WTC11 (cell line): ENCODE measurements at regions not wholly inside any gene's neighbourhood (a gene's known extent, or its start where the extent isn't known, plus 50 kb on each side); places are given as distances from the start of the nearest gene placed in this dataset.

Source experiments
- ATAC-seq: fragments of 200-7000 bp; cut with Tn5 transposase; 2 replicates; pipeline ENCODE4 v1.10.0; 2021; ENCODE audit warnings: mild to moderate bottlenecking, moderate library complexity
- CTCF ChIA-PET: fragments of 300-600 bp; sonication (Branson Sonifier 250); formaldehyde crosslinking; loops from one replicate; lab custom pipeline; 2021; ENCODE audit warnings: antibody characterized with exemption; lab: Charles Lee
- POLR2A ChIA-PET: fragments of 350-600 bp; sonication (Branson Sonifier 250); formaldehyde crosslinking; loops from one replicate; lab custom pipeline; 2021; ENCODE audit warnings: antibody characterized with exemption; lab: Charles Lee
- DNase-seq: peaks from one replicate; pipeline ENCODE4 v3.0.0; 2021; ENCODE audit warnings: low spot score
- H3K27ac Mint-ChIP-seq: 2 replicates; pipeline ENCODE4 v1.8.0; 2021; ENCODE audit warnings: mixed read lengths
- H3K27me3 Mint-ChIP-seq: 2 replicates; pipeline ENCODE4 v1.8.0; 2021; ENCODE audit warnings: low read depth, mild to moderate bottlenecking, moderate library complexity, mixed read lengths
- H3K36me3 Mint-ChIP-seq: 2 replicates; pipeline ENCODE4 v1.8.0; 2021; ENCODE audit warnings: mixed read lengths
- H3K4me1 Mint-ChIP-seq: 2 replicates; pipeline ENCODE4 v1.8.0; 2022; ENCODE audit warnings: mixed read lengths
- H3K4me3 Mint-ChIP-seq: 2 replicates; pipeline ENCODE4 v1.8.0; 2021; ENCODE audit warnings: mild to moderate bottlenecking, moderate library complexity, mixed read lengths
- H3K9me3 Mint-ChIP-seq: 2 replicates; pipeline ENCODE4 v1.8.0; 2021; ENCODE audit warnings: mixed read lengths
- CREB1 ChIP-seq: sonication (generic); formaldehyde crosslinking; IDR thresholded peaks from 2 replicates; pipeline ENCODE4 v1.8.0; 2023; ENCODE audit warnings: mild to moderate bottlenecking, missing genetic modification reagents
- FOXJ3 ChIP-seq: sonication (generic); formaldehyde crosslinking; IDR thresholded peaks from 2 replicates; pipeline ENCODE4 v1.9.0; 2021; ENCODE audit warnings: missing genetic modification reagents, mild to moderate bottlenecking, borderline replicate concordance
- GABPB1 ChIP-seq: sonication (generic); formaldehyde crosslinking; IDR thresholded peaks from 2 replicates; pipeline ENCODE4 v1.8.1; 2023; ENCODE audit warnings: mild to moderate bottlenecking, missing genetic modification reagents
- GTF2I ChIP-seq: fragments of 250-450 bp; sonication (Bioruptor Pico); conservative IDR thresholded peaks from 2 replicates; pipeline ENCODE4 v1.4.0; 2021; ENCODE audit warnings: mild to moderate bottlenecking
- MYBL2 ChIP-seq: sonication (generic); formaldehyde crosslinking; IDR thresholded peaks from 2 replicates; pipeline ENCODE4 v1.8.1; 2023; ENCODE audit warnings: mild to moderate bottlenecking, moderate library complexity, missing genetic modification reagents
- NFATC4 ChIP-seq: fragments of 250-450 bp; sonication (Bioruptor Pico); IDR thresholded peaks from 2 replicates; pipeline ENCODE4 v1.9.0; 2021; ENCODE audit warnings: mild to moderate bottlenecking
- NFYB ChIP-seq: sonication (generic); formaldehyde crosslinking; conservative IDR thresholded peaks from 2 replicates; pipeline ENCODE4 v1.8.0; 2022; ENCODE audit warnings: low read depth, missing genetic modification reagents
- NR2C2 ChIP-seq: sonication (generic); formaldehyde crosslinking; IDR thresholded peaks from 2 replicates; pipeline ENCODE4 v1.8.0; 2022; ENCODE audit warnings: mild to moderate bottlenecking, missing genetic modification reagents
- NR3C1 ChIP-seq: sonication (generic); formaldehyde crosslinking; conservative IDR thresholded peaks from 2 replicates; pipeline ENCODE4 v1.8.1; 2023; ENCODE audit warnings: low read depth, mild to moderate bottlenecking, missing genetic modification reagents
- RELA ChIP-seq: sonication (generic); formaldehyde crosslinking; IDR thresholded peaks from 2 replicates; pipeline ENCODE4 v1.8.1; 2022; ENCODE audit warnings: missing genetic modification reagents, mild to moderate bottlenecking, borderline replicate concordance
- TEAD1 ChIP-seq: sonication (generic); formaldehyde crosslinking; IDR thresholded peaks from 2 replicates; pipeline ENCODE4 v1.8.0; 2022; ENCODE audit warnings: mild to moderate bottlenecking, missing genetic modification reagents
- ZNF232 ChIP-seq: sonication (generic); formaldehyde crosslinking; IDR thresholded peaks from 2 replicates; pipeline ENCODE4 v1.8.0; 2022; ENCODE audit warnings: mild to moderate bottlenecking, missing genetic modification reagents
- ZNF317 ChIP-seq: sonication (generic); formaldehyde crosslinking; IDR thresholded peaks from 2 replicates; pipeline ENCODE4 v1.8.1; 2023; ENCODE audit warnings: low read depth, mild to moderate bottlenecking, moderate library complexity, missing genetic modification reagents, borderline replicate concordance
- TF ChIP-seq, protein P1 (sequence below): fragments of 250-450 bp; sonication (Bioruptor Pico); IDR thresholded peaks from 2 replicates; pipeline ENCODE4 v1.9.0; 2021; ENCODE audit warnings: mild to moderate bottlenecking, borderline replicate concordance
- TF ChIP-seq, protein P2 (sequence below): fragments of 250-450 bp; sonication (Bioruptor Pico); IDR thresholded peaks from 2 replicates; pipeline ENCODE4 v1.9.0; 2021; ENCODE audit warnings: mild to moderate bottlenecking
- TF ChIP-seq, protein P3 (sequence below): sonication (generic); formaldehyde crosslinking; conservative IDR thresholded peaks from 2 replicates; pipeline ENCODE4 v1.8.1; 2022; ENCODE audit warnings: mild to moderate bottlenecking, missing genetic modification reagents
- TF ChIP-seq, protein P4 (sequence below): sonication (generic); formaldehyde crosslinking; IDR thresholded peaks from 2 replicates; pipeline ENCODE4 v1.8.1; 2022; ENCODE audit warnings: mild to moderate bottlenecking, moderate library complexity, missing genetic modification reagents
- TF ChIP-seq, protein P5 (sequence below): sonication (generic); formaldehyde crosslinking; IDR thresholded peaks from 2 replicates; pipeline ENCODE4 v1.8.0; 2023; ENCODE audit warnings: missing genetic modification reagents
- TF ChIP-seq, protein P6 (sequence below): fragments of 200-600 bp; IDR thresholded peaks from 2 replicates; pipeline ENCODE4 v1.8.0; 2022; ENCODE audit warnings: antibody characterized with exemption
- TF ChIP-seq, protein P7 (sequence below): sonication (generic); formaldehyde crosslinking; IDR thresholded peaks from 2 replicates; pipeline ENCODE4 v1.8.1; 2023; ENCODE audit warnings: mild to moderate bottlenecking, moderate library complexity, missing genetic modification reagents

DNA sequence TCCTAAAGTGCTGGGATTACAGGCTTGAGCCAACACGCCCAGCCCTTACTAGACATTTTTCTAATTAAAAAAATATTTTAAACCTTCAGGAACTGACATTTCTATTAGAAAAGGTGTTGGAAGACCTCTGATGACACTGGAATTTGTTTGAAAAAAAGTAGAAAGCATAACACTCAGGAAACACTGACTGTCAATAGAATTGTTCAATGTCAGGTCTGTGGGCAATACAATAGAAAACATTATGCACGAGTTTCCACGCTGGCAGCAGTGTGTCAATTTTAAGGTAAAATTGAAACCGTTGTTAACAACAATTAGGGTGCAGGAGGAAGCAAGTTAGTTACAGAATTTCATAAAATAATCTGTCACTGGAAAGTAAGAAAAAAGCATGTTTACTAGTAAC, 140.7 kb upstream of the KLHL4 start (continued):
- TF ChIP-seq, protein P1, sequence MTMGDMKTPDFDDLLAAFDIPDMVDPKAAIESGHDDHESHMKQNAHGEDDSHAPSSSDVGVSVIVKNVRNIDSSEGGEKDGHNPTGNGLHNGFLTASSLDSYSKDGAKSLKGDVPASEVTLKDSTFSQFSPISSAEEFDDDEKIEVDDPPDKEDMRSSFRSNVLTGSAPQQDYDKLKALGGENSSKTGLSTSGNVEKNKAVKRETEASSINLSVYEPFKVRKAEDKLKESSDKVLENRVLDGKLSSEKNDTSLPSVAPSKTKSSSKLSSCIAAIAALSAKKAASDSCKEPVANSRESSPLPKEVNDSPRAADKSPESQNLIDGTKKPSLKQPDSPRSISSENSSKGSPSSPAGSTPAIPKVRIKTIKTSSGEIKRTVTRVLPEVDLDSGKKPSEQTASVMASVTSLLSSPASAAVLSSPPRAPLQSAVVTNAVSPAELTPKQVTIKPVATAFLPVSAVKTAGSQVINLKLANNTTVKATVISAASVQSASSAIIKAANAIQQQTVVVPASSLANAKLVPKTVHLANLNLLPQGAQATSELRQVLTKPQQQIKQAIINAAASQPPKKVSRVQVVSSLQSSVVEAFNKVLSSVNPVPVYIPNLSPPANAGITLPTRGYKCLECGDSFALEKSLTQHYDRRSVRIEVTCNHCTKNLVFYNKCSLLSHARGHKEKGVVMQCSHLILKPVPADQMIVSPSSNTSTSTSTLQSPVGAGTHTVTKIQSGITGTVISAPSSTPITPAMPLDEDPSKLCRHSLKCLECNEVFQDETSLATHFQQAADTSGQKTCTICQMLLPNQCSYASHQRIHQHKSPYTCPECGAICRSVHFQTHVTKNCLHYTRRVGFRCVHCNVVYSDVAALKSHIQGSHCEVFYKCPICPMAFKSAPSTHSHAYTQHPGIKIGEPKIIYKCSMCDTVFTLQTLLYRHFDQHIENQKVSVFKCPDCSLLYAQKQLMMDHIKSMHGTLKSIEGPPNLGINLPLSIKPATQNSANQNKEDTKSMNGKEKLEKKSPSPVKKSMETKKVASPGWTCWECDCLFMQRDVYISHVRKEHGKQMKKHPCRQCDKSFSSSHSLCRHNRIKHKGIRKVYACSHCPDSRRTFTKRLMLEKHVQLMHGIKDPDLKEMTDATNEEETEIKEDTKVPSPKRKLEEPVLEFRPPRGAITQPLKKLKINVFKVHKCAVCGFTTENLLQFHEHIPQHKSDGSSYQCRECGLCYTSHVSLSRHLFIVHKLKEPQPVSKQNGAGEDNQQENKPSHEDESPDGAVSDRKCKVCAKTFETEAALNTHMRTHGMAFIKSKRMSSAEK (CRISPR knock-in tag) = no peak
- TF ChIP-seq, protein P2, sequence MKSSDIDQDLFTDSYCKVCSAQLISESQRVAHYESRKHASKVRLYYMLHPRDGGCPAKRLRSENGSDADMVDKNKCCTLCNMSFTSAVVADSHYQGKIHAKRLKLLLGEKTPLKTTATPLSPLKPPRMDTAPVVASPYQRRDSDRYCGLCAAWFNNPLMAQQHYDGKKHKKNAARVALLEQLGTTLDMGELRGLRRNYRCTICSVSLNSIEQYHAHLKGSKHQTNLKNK (CRISPR knock-in tag) = no peak
- no peak for TF ChIP-seq MYBL2 (CRISPR knock-in tag)

DNA sequence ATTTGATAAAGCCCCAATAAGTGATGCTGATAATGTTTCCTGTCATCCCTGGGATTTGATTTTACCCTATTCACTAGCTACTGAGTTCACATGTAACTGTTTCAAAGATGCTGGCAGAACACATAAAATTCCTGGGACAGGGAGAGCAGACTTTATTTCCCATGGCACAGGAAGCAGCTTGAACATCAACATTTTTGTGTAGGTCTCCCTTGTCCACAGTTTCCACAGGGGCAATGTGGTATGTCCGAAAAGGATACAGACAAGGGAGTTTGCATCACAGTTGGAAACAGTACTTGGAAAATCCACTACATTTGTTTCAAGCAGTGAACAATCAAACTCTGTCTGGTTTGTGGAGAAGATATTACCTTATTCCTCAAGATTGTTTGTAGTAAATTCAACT, 129.2 kb upstream of the KLHL4 start:
- Mint-ChIP-seq H3K4me3 (no peak overlapping the region), H3K4me1 (no peaks in the 10 kb centered on the region), H3K9me3 (peaks cover 3% of the 10 kb centered on the region), H3K27me3 (no peaks in the 10 kb centered on the region), H3K36me3 (no peaks in the 10 kb centered on the region), H3K27ac (no peak overlapping the region)
- ATAC-seq (no peak), DNase-seq (no peak)
- TF ChIP-seq, protein P3, sequence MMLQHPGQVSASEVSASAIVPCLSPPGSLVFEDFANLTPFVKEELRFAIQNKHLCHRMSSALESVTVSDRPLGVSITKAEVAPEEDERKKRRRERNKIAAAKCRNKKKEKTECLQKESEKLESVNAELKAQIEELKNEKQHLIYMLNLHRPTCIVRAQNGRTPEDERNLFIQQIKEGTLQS (CRISPR knock-in tag) = no peak
- TF ChIP-seq GTF2I (CRISPR knock-in tag) = no peak
- TF ChIP-seq CREB1 = no peak
- TF ChIP-seq FOXJ3 (CRISPR knock-in tag) = no peak
- TF ChIP-seq NFATC4 (CRISPR knock-in tag) = no peak
- no peak for TF ChIP-seq ZNF317
- TF ChIP-seq NFYB (CRISPR knock-in tag) = no peak
- no peak for TF ChIP-seq TEAD1 (CRISPR knock-in tag)
- TF ChIP-seq MYBL2 (CRISPR knock-in tag) = no peak
- no peak for TF ChIP-seq ZNF232 (CRISPR knock-in tag)
- TF ChIP-seq, protein P4, sequence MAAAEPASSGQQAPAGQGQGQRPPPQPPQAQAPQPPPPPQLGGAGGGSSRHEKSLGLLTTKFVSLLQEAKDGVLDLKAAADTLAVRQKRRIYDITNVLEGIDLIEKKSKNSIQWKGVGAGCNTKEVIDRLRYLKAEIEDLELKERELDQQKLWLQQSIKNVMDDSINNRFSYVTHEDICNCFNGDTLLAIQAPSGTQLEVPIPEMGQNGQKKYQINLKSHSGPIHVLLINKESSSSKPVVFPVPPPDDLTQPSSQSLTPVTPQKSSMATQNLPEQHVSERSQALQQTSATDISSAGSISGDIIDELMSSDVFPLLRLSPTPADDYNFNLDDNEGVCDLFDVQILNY = no peak
- TF ChIP-seq NR2C2 (CRISPR knock-in tag) = no peak
- ChIA-PET POLR2A (no interaction called here), CTCF (no interaction called here)

DNA sequence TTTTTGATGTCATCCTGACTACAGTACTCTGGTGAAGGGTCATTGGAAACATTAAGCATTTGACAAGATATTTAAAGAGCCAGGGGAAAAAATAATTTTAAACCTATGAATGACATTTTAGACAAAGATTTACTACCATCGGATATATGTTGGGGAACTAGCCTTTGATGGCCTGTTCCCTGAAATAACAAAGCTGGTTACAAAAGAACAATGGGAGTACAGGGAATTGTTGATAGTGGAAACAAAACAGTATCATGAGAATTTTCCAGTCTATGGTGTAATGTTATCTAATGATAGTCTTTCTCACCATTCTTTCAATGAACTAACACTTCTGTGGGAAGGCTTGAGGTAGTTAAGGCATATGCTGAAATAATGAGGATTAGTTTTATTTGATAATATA, 125.9 kb upstream of the KLHL4 start:
- H3K4me3 Mint-ChIP-seq = no peak overlapping the region
- DNase-seq = no peak
- TF ChIP-seq, protein P5, sequence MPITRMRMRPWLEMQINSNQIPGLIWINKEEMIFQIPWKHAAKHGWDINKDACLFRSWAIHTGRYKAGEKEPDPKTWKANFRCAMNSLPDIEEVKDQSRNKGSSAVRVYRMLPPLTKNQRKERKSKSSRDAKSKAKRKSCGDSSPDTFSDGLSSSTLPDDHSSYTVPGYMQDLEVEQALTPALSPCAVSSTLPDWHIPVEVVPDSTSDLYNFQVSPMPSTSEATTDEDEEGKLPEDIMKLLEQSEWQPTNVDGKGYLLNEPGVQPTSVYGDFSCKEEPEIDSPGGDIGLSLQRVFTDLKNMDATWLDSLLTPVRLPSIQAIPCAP (CRISPR knock-in tag) = no peak
- TF ChIP-seq NR3C1 (CRISPR knock-in tag) = no peak
- TF ChIP-seq GABPB1 (CRISPR knock-in tag) = no peak
- TF ChIP-seq, protein P6, sequence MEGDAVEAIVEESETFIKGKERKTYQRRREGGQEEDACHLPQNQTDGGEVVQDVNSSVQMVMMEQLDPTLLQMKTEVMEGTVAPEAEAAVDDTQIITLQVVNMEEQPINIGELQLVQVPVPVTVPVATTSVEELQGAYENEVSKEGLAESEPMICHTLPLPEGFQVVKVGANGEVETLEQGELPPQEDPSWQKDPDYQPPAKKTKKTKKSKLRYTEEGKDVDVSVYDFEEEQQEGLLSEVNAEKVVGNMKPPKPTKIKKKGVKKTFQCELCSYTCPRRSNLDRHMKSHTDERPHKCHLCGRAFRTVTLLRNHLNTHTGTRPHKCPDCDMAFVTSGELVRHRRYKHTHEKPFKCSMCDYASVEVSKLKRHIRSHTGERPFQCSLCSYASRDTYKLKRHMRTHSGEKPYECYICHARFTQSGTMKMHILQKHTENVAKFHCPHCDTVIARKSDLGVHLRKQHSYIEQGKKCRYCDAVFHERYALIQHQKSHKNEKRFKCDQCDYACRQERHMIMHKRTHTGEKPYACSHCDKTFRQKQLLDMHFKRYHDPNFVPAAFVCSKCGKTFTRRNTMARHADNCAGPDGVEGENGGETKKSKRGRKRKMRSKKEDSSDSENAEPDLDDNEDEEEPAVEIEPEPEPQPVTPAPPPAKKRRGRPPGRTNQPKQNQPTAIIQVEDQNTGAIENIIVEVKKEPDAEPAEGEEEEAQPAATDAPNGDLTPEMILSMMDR = no peak
- TF ChIP-seq, protein P2 (CRISPR knock-in tag) = no peak
- TF ChIP-seq, protein P7, sequence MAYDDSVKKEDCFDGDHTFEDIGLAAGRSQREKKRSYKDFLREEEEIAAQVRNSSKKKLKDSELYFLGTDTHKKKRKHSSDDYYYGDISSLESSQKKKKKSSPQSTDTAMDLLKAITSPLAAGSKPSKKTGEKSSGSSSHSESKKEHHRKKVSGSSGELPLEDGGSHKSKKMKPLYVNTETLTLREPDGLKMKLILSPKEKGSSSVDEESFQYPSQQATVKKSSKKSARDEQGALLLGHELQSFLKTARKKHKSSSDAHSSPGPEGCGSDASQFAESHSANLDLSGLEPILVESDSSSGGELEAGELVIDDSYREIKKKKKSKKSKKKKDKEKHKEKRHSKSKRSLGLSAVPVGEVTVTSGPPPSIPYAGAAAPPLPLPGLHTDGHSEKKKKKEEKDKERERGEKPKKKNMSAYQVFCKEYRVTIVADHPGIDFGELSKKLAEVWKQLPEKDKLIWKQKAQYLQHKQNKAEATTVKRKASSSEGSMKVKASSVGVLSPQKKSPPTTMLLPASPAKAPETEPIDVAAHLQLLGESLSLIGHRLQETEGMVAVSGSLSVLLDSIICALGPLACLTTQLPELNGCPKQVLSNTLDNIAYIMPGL = no peak
- no peak for TF ChIP-seq RELA (CRISPR knock-in tag)
- TF ChIP-seq ZNF232 (CRISPR knock-in tag) = no peak
- ChIA-PET CTCF (no interaction called here), POLR2A (no interaction called here)
- H3K9me3 Mint-ChIP-seq = no peaks in the 10 kb centered on the region
- no peaks in the 10 kb centered on the region for H3K36me3 Mint-ChIP-seq
- no peaks in the 10 kb centered on the region for H3K4me1 Mint-ChIP-seq
- no peak overlapping the region for H3K27ac Mint-ChIP-seq
- H3K27me3 Mint-ChIP-seq = no peaks in the 10 kb centered on the region
- ATAC-seq = no peak
